ENCODE measurements at regions not wholly inside any gene's neighbourhood (a gene's known extent, or its start where the extent isn't known, plus 50 kb on each side); places are given as distances from the start of the nearest gene placed in this dataset.

- no peak overlapping the region for H3K4me3 ChIP-seq (ENCODE audit: low read depth, low read length)
- TF ChIP-seq CTCF (IDR thresholded peaks at IDR 0.05; ENCODE audit: borderline replicate concordance, insufficient read depth, low read depth, low read length): no peak
Measured at GRCh38 chr6:40956936-40957335, 82.1 kb downstream of the UNC5CL start.

GRCh38 chr6:40955178-40955545, 83.9 kb downstream of the UNC5CL start:
- TF ChIP-seq CTCF (IDR thresholded peaks at IDR 0.05; ENCODE audit: borderline replicate concordance, insufficient read depth, low read depth, low read length): no peak
- H3K4me3 ChIP-seq (ENCODE audit: low read depth, low read length): no peak overlapping the region

GRCh38 chr6:40954446-40955177, 84.4 kb downstream of the UNC5CL start:
- no peak overlapping the region for H3K4me3 ChIP-seq (ENCODE audit: low read depth, low read length)
- TF ChIP-seq CTCF (IDR thresholded peaks at IDR 0.05; ENCODE audit: borderline replicate concordance, insufficient read depth, low read depth, low read length): no peak

- no peak for TF ChIP-seq CTCF (IDR thresholded peaks at IDR 0.05; ENCODE audit: borderline replicate concordance, insufficient read depth, low read depth, low read length)
- no peak overlapping the region for H3K4me3 ChIP-seq (ENCODE audit: low read depth, low read length)
Measured at GRCh38 chr6:40953486-40953885, 85.5 kb downstream of the UNC5CL start.

- TF ChIP-seq CTCF (IDR thresholded peaks at IDR 0.05; ENCODE audit: borderline replicate concordance, insufficient read depth, low read depth, low read length): no peak
- no peak overlapping the region for H3K4me3 ChIP-seq (ENCODE audit: low read depth, low read length)
Measured at GRCh38 chr6:40950986-40951698, 87.9 kb downstream of the UNC5CL start.

- no peak overlapping the region for H3K4me3 ChIP-seq (ENCODE audit: low read depth, low read length)
Measured at GRCh38 chr6:40948570-40948969, 90.5 kb downstream of the UNC5CL start.

More at GRCh38 chr6:40948570-40948969, 90.5 kb downstream of the UNC5CL start:
- no peak for TF ChIP-seq CTCF (IDR thresholded peaks at IDR 0.05; ENCODE audit: borderline replicate concordance, insufficient read depth, low read depth, low read length)

Data from GM12875 (cell line).